Smooth muscle cell (in vitro differentiated cells): ENCODE measurements at regions not wholly inside any gene's neighbourhood (a gene's known extent, or its start where the extent isn't known, plus 50 kb on each side); places are given as distances from the start of the nearest gene placed in this dataset.

Experiments
- DNase-seq: peaks from one replicate; lab custom pipeline; 2025; ENCODE audit not compliant: unreplicated experiment; lab: John Stamatoyannopoulos, UW
- H2AFZ ChIP-seq: fragments of 200-600 bp; sonication (generic); 2 replicates; pipeline ENCODE4 v1.6.0; 2016; ENCODE audit warnings: antibody characterized with exemption, low read depth, mild to moderate bottlenecking
- H3F3A ChIP-seq: fragments of 200-600 bp; sonication (generic); 2 replicates; pipeline ENCODE4 v1.6.0; 2017; ENCODE audit warnings: antibody characterized with exemption, low read depth
- H3K27ac ChIP-seq: fragments of 200-600 bp; sonication (generic); 2 replicates; pipeline ENCODE4 v1.5.1; 2016; ENCODE audit warnings: low read depth, mild to moderate bottlenecking
- H3K27me3 ChIP-seq: fragments of 200-600 bp; sonication (generic); 2 replicates; pipeline ENCODE4 v1.6.1; 2016; ENCODE audit warnings: low read depth, mild to moderate bottlenecking
- H3K36me3 ChIP-seq: fragments of 200-600 bp; sonication (generic); 2 replicates; pipeline ENCODE4 v1.5.1; 2016; ENCODE audit warnings: low read depth
- H3K4me1 ChIP-seq: fragments of 200-600 bp; sonication (generic); 2 replicates; pipeline ENCODE4 v1.5.1; 2016; ENCODE audit warnings: low read depth
- H3K4me2 ChIP-seq: fragments of 200-600 bp; sonication (generic); 2 replicates; pipeline ENCODE4 v1.6.0; 2016; ENCODE audit warnings: mild to moderate bottlenecking
- H3K4me3 ChIP-seq: fragments of 200-600 bp; sonication (generic); 2 replicates; pipeline ENCODE4 v1.5.1; 2016; ENCODE audit warnings: mild to moderate bottlenecking
- H3K79me2 ChIP-seq: fragments of 200-600 bp; sonication (generic); 2 replicates; pipeline ENCODE4 v1.6.0; 2016; ENCODE audit warnings: low read depth, mild to moderate bottlenecking
- H3K9ac ChIP-seq: fragments of 200-600 bp; sonication (generic); 2 replicates; pipeline ENCODE4 v1.6.0; 2016; ENCODE audit warnings: low read depth
- H3K9me3 ChIP-seq: fragments of 200-600 bp; sonication (generic); replicated peaks from 2 replicates; pipeline ENCODE4 v1.5.1; 2016; ENCODE audit warnings: low read depth
- H4K20me1 ChIP-seq: fragments of 200-600 bp; sonication (generic); 2 replicates; pipeline ENCODE4 v1.6.0; 2016; ENCODE audit warnings: low read depth
- WGBS: methylation state at CpG from one replicate; pipeline ENCODE4 v1.1.7; 2016; ENCODE audit warnings: low lambda C conversion rate; 5-methylcytosine and 5-hydroxymethylcytosine counted together
- TF ChIP-seq, protein P1 (sequence below): fragments of 200-600 bp; sonication (generic); IDR thresholded peaks from 2 replicates; pipeline ENCODE4 v1.5.1; 2017; ENCODE audit warnings: borderline replicate concordance, mild to moderate bottlenecking, antibody characterized with exemption; ENCODE audit not compliant: insufficient read depth, poor library complexity, severe bottlenecking

DNA sequence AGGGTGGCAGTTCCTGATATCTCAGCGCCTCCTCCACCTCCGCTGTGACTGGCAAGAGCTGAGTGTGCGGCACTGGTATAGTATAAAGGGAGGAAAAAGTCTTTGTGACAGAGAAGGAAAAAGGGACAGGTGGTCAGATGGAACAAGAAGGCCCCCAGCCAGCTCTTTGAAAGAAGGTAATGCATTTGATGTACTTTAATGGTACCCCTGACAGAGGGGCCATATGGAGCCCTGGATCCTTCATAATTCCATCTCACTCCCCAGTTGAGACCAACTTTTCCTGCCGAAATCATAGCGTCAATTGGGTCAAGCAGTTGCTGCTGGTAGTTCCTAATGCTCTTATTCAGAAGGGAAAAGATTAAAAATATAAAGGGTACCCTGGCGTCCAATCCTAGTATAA is 198.2 kb downstream of the ZNF326 start:
- Histone ChIP-seq H3K4me3 (no peak overlapping the region), H3K4me2 (no peak overlapping the region), H3K27me3 (peaks cover 28% of the 10 kb centered on the region), H3K36me3 (no peaks in the 10 kb centered on the region), H3K9ac (no peak overlapping the region), H3K27ac (no peak overlapping the region), H4K20me1 (no peaks in the 10 kb centered on the region), H3K79me2 (no peaks in the 10 kb centered on the region), H2AFZ (no peak overlapping the region), H3K4me1 (no peaks in the 10 kb centered on the region), H3F3A (no peaks in the 10 kb centered on the region), H3K9me3 (no peaks in the 10 kb centered on the region)
- WGBS: 94% methylated on average over 6 of the region's 6 CpGs
- no peak for DNase-seq
- TF ChIP-seq, protein P1, sequence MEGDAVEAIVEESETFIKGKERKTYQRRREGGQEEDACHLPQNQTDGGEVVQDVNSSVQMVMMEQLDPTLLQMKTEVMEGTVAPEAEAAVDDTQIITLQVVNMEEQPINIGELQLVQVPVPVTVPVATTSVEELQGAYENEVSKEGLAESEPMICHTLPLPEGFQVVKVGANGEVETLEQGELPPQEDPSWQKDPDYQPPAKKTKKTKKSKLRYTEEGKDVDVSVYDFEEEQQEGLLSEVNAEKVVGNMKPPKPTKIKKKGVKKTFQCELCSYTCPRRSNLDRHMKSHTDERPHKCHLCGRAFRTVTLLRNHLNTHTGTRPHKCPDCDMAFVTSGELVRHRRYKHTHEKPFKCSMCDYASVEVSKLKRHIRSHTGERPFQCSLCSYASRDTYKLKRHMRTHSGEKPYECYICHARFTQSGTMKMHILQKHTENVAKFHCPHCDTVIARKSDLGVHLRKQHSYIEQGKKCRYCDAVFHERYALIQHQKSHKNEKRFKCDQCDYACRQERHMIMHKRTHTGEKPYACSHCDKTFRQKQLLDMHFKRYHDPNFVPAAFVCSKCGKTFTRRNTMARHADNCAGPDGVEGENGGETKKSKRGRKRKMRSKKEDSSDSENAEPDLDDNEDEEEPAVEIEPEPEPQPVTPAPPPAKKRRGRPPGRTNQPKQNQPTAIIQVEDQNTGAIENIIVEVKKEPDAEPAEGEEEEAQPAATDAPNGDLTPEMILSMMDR: no peak

DNA sequence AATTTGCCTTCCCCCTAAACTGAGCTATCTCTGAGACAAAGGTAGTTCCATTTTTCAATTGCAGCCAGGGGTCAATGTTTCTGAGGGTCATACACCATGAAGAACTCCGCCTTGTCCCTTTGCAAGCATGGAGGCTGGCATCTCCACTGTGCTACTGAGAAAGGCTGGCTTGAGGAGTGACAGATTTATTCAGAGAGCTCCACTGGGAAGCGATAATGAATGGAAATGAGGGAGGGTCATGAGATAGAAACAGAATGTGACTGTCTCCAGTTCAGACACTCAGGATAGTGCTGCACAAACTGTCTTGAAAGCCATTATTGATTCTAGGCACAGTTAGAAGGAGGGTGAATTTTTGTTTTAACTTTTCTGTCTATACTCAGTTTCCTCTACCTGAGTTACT is 197.5 kb downstream of the ZNF326 start:
- 89% methylated on average over 2 of the region's 2 CpGs for WGBS
- Histone ChIP-seq H3K4me2 (no peak overlapping the region), H3K36me3 (no peaks in the 10 kb centered on the region), H3K9me3 (no peaks in the 10 kb centered on the region), H4K20me1 (no peaks in the 10 kb centered on the region), H3K79me2 (no peaks in the 10 kb centered on the region), H3K4me3 (no peak overlapping the region), H3K9ac (no peak overlapping the region), H3F3A (no peaks in the 10 kb centered on the region), H2AFZ (no peak overlapping the region), H3K27ac (no peak overlapping the region), H3K27me3 (peaks cover 29% of the 10 kb centered on the region), H3K4me1 (no peaks in the 10 kb centered on the region)
- TF ChIP-seq, protein P1: no peak
- no peak for DNase-seq

DNA sequence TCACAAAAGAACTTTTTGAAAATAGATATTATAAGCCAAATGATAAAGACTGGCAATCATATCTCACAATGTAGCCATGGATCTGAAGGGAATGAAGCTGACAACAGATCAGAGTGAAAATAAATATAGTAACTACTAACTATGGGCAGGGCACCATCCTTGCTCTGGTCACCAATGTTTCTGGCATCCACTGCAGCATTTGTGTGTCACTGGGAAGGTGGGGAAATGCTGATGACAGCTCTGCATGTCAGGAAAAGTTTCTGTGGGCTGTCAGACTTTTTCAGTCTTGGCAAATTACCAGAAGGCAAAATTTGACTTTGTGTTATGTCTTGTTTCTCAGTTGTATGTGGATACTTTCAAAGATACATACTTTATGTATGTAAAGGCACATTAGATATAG is 195.6 kb downstream of the ZNF326 start:
- H3K27me3 ChIP-seq: peaks cover 40% of the 10 kb centered on the region
- H3K27ac ChIP-seq: no peak overlapping the region
- H3K4me1 ChIP-seq: no peaks in the 10 kb centered on the region
- no peaks in the 10 kb centered on the region for H3F3A ChIP-seq
- no peak overlapping the region for H3K4me3 ChIP-seq
- H3K4me2 ChIP-seq: no peak overlapping the region
- no peak overlapping the region for H3K9ac ChIP-seq
- no peaks in the 10 kb centered on the region for H3K36me3 ChIP-seq
- TF ChIP-seq, protein P1: no peak
- H4K20me1 ChIP-seq: no peaks in the 10 kb centered on the region
- no peaks in the 10 kb centered on the region for H3K9me3 ChIP-seq
- H2AFZ ChIP-seq: no peak overlapping the region
- DNase-seq: no peak
- H3K79me2 ChIP-seq: no peaks in the 10 kb centered on the region

DNA sequence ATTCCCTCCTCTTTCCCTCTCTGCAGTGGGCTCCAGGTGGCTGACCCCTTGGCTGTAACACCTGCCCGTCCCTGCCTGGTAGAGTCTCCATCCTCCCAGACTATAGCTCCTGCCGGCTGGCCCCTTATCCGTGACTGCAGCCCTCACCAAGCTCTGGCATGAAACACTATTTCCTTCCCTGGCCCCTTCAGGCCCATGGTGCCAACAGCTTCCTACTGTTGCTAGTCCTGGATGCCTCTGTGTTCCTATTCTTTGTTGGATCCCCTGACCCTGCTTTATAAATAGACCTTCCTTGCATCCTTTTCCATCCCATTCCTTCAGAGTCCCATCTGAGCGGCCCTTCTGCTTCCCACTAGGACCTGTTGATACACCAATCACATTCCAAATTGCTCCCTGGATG is 195.0 kb downstream of the ZNF326 start:
- no peak overlapping the region for H3K9ac ChIP-seq
- H3K79me2 ChIP-seq: no peaks in the 10 kb centered on the region
- no peaks in the 10 kb centered on the region for H3K9me3 ChIP-seq
- 87% methylated on average over 4 of the region's 4 CpGs for WGBS
- H3K27me3 ChIP-seq: peaks cover 40% of the 10 kb centered on the region
- no peak overlapping the region for H3K4me2 ChIP-seq
- no peaks in the 10 kb centered on the region for H3K36me3 ChIP-seq
- H3K4me1 ChIP-seq: no peaks in the 10 kb centered on the region
- no peak overlapping the region for H3K4me3 ChIP-seq
- no peaks in the 10 kb centered on the region for H4K20me1 ChIP-seq
- H3K27ac ChIP-seq: no peak overlapping the region
- no peak overlapping the region for H2AFZ ChIP-seq
- no peaks in the 10 kb centered on the region for H3F3A ChIP-seq
- no peak for DNase-seq
- TF ChIP-seq, protein P1: no peak
